ENCODE measurements at regions not wholly inside any gene's neighbourhood (a gene's known extent, or its start where the extent isn't known, plus 50 kb on each side); places are given as distances from the start of the nearest gene placed in this dataset.
"Not testable (repeated sequence)": the region's sequence is repeated elsewhere in the genome, so short reads cannot be mapped to it uniquely, and the experiment has no call there.

DNA sequence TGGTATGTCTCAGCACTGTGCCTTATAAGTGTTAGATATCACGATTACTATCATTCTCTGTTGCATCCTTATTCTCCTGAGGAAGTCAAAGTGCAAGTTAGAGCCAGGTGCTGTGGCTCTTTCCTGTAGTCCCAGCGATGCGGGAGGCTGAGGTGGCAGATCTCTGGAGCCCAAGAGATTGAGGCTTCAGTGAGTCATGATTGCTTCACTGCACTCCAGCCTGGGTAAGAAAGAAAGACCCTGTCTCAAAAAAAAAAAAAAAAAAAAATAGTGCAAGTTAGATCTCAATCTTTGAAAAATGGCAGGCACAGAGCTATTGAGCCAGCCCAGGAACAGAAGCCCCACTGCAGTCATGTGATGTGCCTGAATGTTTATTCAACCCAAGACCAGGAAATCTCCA lies 147.8 kb upstream of the POGK start:
- DNase-seq (ENCODE audit: low spot score), result no peak
- in situ Hi-C loops (cut with MboI; ENCODE audit: low sequenced_read_pairs, unreplicated experiment), result no loop called here
- TF ChIP-seq, protein P1, sequence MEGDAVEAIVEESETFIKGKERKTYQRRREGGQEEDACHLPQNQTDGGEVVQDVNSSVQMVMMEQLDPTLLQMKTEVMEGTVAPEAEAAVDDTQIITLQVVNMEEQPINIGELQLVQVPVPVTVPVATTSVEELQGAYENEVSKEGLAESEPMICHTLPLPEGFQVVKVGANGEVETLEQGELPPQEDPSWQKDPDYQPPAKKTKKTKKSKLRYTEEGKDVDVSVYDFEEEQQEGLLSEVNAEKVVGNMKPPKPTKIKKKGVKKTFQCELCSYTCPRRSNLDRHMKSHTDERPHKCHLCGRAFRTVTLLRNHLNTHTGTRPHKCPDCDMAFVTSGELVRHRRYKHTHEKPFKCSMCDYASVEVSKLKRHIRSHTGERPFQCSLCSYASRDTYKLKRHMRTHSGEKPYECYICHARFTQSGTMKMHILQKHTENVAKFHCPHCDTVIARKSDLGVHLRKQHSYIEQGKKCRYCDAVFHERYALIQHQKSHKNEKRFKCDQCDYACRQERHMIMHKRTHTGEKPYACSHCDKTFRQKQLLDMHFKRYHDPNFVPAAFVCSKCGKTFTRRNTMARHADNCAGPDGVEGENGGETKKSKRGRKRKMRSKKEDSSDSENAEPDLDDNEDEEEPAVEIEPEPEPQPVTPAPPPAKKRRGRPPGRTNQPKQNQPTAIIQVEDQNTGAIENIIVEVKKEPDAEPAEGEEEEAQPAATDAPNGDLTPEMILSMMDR (IDR thresholded peaks at IDR 0.05; ENCODE audit: borderline replicate concordance, control extremely low read depth, extremely low read depth, insufficient read depth, missing control alignments), result no peak

DNA sequence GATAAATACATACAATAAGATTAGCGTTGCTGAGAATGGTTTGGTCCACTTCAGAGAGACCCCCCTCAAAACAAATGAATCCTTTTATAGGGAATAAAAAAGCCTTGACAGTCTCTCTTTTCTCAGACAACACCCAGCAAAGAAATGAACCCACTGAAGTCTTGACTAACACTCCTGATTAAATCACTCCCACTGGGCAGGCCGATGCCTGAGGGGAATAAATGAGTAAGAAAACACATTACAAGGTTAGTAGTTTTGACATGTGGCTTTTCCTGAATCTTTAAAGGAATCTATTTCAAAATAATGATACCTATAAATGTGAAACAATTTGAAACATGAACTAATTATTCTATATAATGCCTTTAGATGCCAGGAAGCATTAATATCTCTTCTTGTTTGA lies 146.9 kb upstream of the POGK start:
- in situ Hi-C loops (cut with MboI; ENCODE audit: low sequenced_read_pairs, unreplicated experiment), result no loop called here
- no peak for DNase-seq (ENCODE audit: low spot score)
- TF ChIP-seq, protein P1 (IDR thresholded peaks at IDR 0.05; ENCODE audit: borderline replicate concordance, control extremely low read depth, extremely low read depth, insufficient read depth, missing control alignments), result no peak

DNA sequence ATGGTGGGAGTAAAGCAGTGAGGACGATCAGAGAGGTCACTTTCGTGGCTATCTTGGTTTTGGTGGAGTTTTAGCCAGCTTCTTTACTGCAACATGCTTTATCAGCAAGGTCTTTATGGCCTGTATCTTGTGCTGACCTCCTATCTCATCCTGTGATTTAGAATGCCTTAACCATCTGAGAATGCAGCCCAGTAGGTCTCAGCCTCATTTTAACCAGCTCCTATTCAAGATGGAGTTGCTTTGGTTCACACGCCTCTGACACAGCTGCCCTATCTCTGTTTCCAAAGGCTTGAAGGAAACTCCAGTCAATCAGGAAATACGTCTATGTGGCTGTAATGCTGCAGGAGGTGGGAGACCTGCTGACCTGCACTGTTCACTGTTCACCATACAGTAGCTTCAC lies 146.1 kb upstream of the POGK start:
- DNase-seq (ENCODE audit: low spot score), result no peak
- in situ Hi-C loops (cut with MboI; ENCODE audit: low sequenced_read_pairs, unreplicated experiment), result no loop called here
- TF ChIP-seq, protein P1 (IDR thresholded peaks at IDR 0.05; ENCODE audit: borderline replicate concordance, control extremely low read depth, extremely low read depth, insufficient read depth, missing control alignments), result no peak

DNA sequence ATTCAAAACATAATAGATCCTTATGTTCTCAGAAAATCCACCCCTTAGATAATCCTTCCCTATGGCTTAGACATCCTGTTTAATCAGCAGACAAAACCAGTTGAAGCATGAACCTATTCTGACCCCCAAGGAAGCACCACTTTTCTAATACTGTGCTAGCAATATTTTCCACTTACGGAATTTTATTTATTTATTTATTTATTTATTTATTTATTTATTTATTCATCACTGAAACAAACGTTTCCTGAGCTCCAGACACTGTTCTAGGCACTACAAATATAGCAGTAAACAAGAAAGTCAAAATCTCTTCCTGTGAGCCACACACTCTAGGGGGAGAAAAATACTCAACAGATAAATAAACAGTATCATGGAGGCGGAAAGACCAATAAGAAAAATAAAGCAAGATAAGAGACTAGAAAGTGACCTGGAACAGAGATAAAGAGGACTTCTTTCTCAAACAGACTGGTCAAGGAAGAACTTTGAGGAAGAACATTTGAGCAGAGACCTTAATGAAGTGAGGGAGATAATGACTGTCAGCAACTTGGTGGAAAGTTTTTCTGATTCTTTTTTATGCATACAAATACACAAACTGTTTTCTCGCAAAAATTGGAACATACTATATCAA lies 145.5 kb upstream of the POGK start:
- DNase-seq (ENCODE audit: low spot score), result no peak
- in situ Hi-C loops (cut with MboI; ENCODE audit: low sequenced_read_pairs, unreplicated experiment), result no loop called here
- TF ChIP-seq, protein P1 (IDR thresholded peaks at IDR 0.05; ENCODE audit: borderline replicate concordance, control extremely low read depth, extremely low read depth, insufficient read depth, missing control alignments), result no peak

DNA sequence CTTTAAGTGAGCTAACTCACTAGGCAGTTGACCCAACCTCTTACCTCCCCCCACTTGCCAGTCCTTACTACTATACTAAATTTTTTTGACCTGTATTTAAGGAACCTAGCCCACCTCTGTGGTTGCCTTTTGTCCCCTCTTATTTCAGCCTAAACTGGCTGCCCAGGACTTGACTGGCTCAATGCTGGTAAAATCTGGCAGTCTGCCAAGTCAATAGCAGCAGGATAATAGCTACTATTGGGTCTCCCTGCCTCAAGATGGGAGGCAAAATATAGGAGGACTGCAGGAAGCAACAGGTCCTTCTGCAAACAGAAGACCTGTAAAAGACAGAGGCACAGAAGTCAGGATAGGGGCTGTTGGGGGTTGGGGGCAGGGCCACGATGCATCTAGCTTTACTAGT lies 144.2 kb upstream of the POGK start:
- TF ChIP-seq, protein P1 (IDR thresholded peaks at IDR 0.05; ENCODE audit: borderline replicate concordance, control extremely low read depth, extremely low read depth, insufficient read depth, missing control alignments), result no peak
- in situ Hi-C loops (cut with MboI; ENCODE audit: low sequenced_read_pairs, unreplicated experiment), result no loop called here

DNA sequence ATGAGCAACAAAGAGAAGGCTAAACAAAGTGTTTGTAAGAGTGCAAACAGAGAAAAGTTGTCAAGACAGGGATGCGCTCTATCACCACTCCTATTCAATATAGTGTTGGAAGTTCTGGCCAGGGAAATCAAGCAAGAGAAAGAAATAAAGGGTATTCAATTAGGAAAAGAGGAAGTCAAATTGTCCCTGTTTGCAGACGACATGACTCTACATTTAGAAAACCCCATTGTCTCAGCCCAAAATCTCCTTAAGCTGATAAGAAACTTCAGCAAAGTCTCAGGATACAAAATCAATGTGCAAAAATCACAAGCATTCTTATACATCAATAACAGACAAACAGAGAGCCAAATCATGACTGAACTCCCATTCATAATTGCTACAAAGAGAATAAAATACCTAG lies 143.4 kb upstream of the POGK start:
- DNase-seq (ENCODE audit: low spot score); in situ Hi-C loops (cut with MboI; ENCODE audit: low sequenced_read_pairs, unreplicated experiment): not testable (repeated sequence)

More for the DNA sequence above, 144.2 kb upstream of the POGK start:
- no peak for DNase-seq (ENCODE audit: low spot score)

DNA sequence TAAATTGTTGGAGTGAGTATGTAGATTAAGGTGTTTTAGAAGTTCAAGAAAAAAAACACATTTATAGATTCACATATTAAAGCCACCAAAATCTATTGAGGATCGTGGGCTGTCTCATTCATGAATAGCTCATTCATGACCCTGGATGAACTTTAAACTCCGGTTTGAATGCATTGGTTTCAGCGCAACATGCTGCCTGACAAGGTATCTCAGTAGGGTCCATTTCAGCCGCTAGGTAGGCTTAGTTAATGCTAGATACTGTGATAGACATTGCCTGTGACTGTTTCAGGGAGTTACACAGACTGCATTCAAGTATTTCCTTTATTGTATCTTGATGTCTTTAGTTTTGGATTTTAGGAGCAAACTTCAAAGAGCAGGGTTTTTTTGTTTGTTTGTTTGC lies 140.5 kb upstream of the POGK start:
- TF ChIP-seq, protein P1 (IDR thresholded peaks at IDR 0.05; ENCODE audit: borderline replicate concordance, control extremely low read depth, extremely low read depth, insufficient read depth, missing control alignments), result no peak
- in situ Hi-C loops (cut with MboI; ENCODE audit: low sequenced_read_pairs, unreplicated experiment), result no loop called here
- DNase-seq (ENCODE audit: low spot score), result no peak
